CD14-positive monocyte (primary cell): ENCODE measurements at regions not wholly inside any gene's neighbourhood (a gene's known extent, or its start where the extent isn't known, plus 50 kb on each side); places are given as distances from the start of the nearest gene placed in this dataset.
A peak's percentile ranks its signal among the peaks of the same experiment; 100 is the strongest.

Experiments
- DNase-seq, 3 donors: peaks; one replicate each; pipeline ENCODE4 v3.0.0-alpha.2; 2011 to 2022
- H2AFZ ChIP-seq: 2 replicates; pipeline ENCODE4 v1.6.0; 2012; ENCODE audit warnings: mild to moderate bottlenecking, low read depth, low read length, inconsistent platforms; ENCODE audit not compliant: insufficient read depth, poor library complexity, severe bottlenecking
- H3K27ac ChIP-seq, 2 donors: 1 replicate in 1 of 2; 2 replicates in 1 of 2; pipeline ENCODE4 v1.5.1; 2012 to 2013; ENCODE audit warnings: low read length in 2 of 2, control low read depth in 1 of 2, inconsistent platforms in 1 of 2, low read depth in 1 of 2, mild to moderate bottlenecking in 1 of 2
- H3K27me3 ChIP-seq, 2 donors: one replicate each; pipeline versions ENCODE4 v1.6.0 to v1.6.1; 2011 to 2013; ENCODE audit warnings: low read length in 2 of 2; ENCODE audit not compliant: control insufficient read depth in 2 of 2, insufficient read depth in 2 of 2
- H3K36me3 ChIP-seq, 2 donors: replicated peaks in 1 of 2; 1 replicate in 1 of 2; 2 replicates in 1 of 2; pipeline versions ENCODE4 v1.5.1 to v1.6.1; 2012 to 2013; ENCODE audit warnings: low read length in 2 of 2, control low read depth in 1 of 2, inconsistent platforms in 1 of 2, mild to moderate bottlenecking in 1 of 2; ENCODE audit not compliant: insufficient read depth in 2 of 2, control insufficient read depth in 1 of 2
- H3K4me1 ChIP-seq, 2 donors: 1 replicate in 1 of 2; 2 replicates in 1 of 2; pipeline versions ENCODE4 v1.5.1 to v1.6.1; 2012 to 2013; ENCODE audit warnings: low read length in 2 of 2, control low read depth in 1 of 2, inconsistent platforms in 1 of 2, mild to moderate bottlenecking in 1 of 2, moderate library complexity in 1 of 2; ENCODE audit not compliant: insufficient read depth in 2 of 2, control insufficient read depth in 1 of 2
- H3K4me2 ChIP-seq: replicated peaks from 2 replicates; pipeline ENCODE3; 2012; ENCODE audit warnings: low read length, moderate library complexity, mild to moderate bottlenecking; ENCODE audit not compliant: poor library complexity, severe bottlenecking; ENCODE audit errors: extremely low read depth
- H3K4me3 ChIP-seq, 3 experiments: fragments of 200-600 bp in 1 of 3; sonication (generic) in 1 of 3; replicated peaks in 1 of 3; 1 replicate in 2 of 3; 2 replicates in 1 of 3; pipeline ENCODE4 v1.5.1; 2011 to 2013; ENCODE audit warnings: low read length in 3 of 3, mild to moderate bottlenecking in 3 of 3, control low read depth in 2 of 3, low read depth in 2 of 3, inconsistent platforms in 1 of 3, moderate library complexity in 1 of 3
- H3K79me2 ChIP-seq: 2 replicates; pipeline ENCODE4 v1.6.0; 2012; ENCODE audit warnings: mild to moderate bottlenecking, control low read depth, inconsistent platforms, low read length, moderate library complexity; ENCODE audit not compliant: insufficient read depth
- H3K9ac ChIP-seq: 2 replicates; pipeline ENCODE4 v1.6.0; 2017; ENCODE audit warnings: low read length, mild to moderate bottlenecking; ENCODE audit not compliant: insufficient read depth, poor library complexity, severe bottlenecking
- H3K9me3 ChIP-seq, 2 donors: replicated peaks in 1 of 2; 1 replicate in 1 of 2; 2 replicates in 1 of 2; pipeline versions ENCODE4 v1.5.1 to v1.6.1; 2012 to 2013; ENCODE audit warnings: low read length in 2 of 2, control low read depth in 1 of 2; ENCODE audit not compliant: control insufficient read depth in 1 of 2, insufficient read depth in 1 of 2
- H4K20me1 ChIP-seq: 2 replicates; pipeline ENCODE4 v1.6.0; 2012; ENCODE audit warnings: mild to moderate bottlenecking, low read length, control low read depth, moderate library complexity; ENCODE audit not compliant: insufficient read depth
- H3K27ac Mint-ChIP-seq, 7 donors: one replicate each; pipeline ENCODE4 v1.8.0; 2020; ENCODE audit warnings: mild to moderate bottlenecking in 7 of 7, mixed read lengths in 7 of 7, moderate library complexity in 6 of 7, inconsistent platforms in 2 of 7
- H3K27me3 Mint-ChIP-seq, 3 donors: one replicate each; pipeline ENCODE4 v1.8.0; 2021 to 2022; ENCODE audit warnings: low read depth in 3 of 3, mild to moderate bottlenecking in 3 of 3, mixed read lengths in 3 of 3, moderate library complexity in 3 of 3, inconsistent platforms in 1 of 3
- H3K36me3 Mint-ChIP-seq, 2 donors: one replicate each; pipeline ENCODE4 v1.8.0; 2020; ENCODE audit warnings: mixed read lengths in 2 of 2, inconsistent platforms in 1 of 2, mild to moderate bottlenecking in 1 of 2
- H3K4me1 Mint-ChIP-seq: one replicate; pipeline ENCODE4 v1.8.0; 2020; ENCODE audit warnings: mild to moderate bottlenecking, mixed read lengths
- H3K4me3 Mint-ChIP-seq, 2 donors: one replicate each; pipeline ENCODE4 v1.8.0; 2020; ENCODE audit warnings: mild to moderate bottlenecking in 2 of 2, mixed read lengths in 2 of 2, moderate library complexity in 1 of 2
- H3K9me3 Mint-ChIP-seq, 7 donors: one replicate each; pipeline ENCODE4 v1.8.0; 2020 to 2022; ENCODE audit warnings: mixed read lengths in 7 of 7, mild to moderate bottlenecking in 6 of 7, moderate library complexity in 6 of 7, inconsistent platforms in 2 of 7
- WGBS: methylation state at CpG from one replicate; pipeline ENCODE4 v1.1.5; 2013; ENCODE audit warnings: missing lambda C conversion rate; ENCODE audit not compliant: insufficient coverage; 5-methylcytosine and 5-hydroxymethylcytosine counted together
- intact Hi-C, 2 donors: fragments of 100-400 bp; cut with micrococcal nuclease; formaldehyde crosslinking; loops; one replicate each; pipeline versions ENCODE4 v1.15.0 to v1.15.1; 2023
- TF ChIP-seq, protein P1 (sequence below): fragments of 200-600 bp; IDR thresholded peaks from one replicate; pipeline ENCODE4 v1.8.0; 2022; ENCODE audit warnings: antibody characterized with exemption, mild to moderate bottlenecking

- intact Hi-C loops: no loop called here
- H3K27me3 ChIP-seq: no peaks in the 10 kb centered on the region
- no peak overlapping the region for H3K4me3 Mint-ChIP-seq
- 86% methylated on average over 1 of the region's 4 CpGs for WGBS
- no peak overlapping the region for H2AFZ ChIP-seq
- peaks cover 0 to 14% (median 9%) of the 10 kb centered on the region in 7 donors for H3K9me3 Mint-ChIP-seq
- no peak overlapping the region for H3K9ac ChIP-seq
- no peaks in the 10 kb centered on the region for H4K20me1 ChIP-seq
- no peaks in the 10 kb centered on the region for H3K36me3 Mint-ChIP-seq
- no peaks in the 10 kb centered on the region for H3K79me2 ChIP-seq
- no peak overlapping the region for H3K4me3 ChIP-seq
- no peak overlapping the region for H3K27ac Mint-ChIP-seq
- DNase-seq: no peak
- H3K27me3 Mint-ChIP-seq: peaks cover 0 to 4% (median 2%) of the 10 kb centered on the region in 3 donors
- no peak overlapping the region for H3K27ac ChIP-seq
- H3K4me2 ChIP-seq: no peak overlapping the region
- H3K36me3 ChIP-seq: no peaks in the 10 kb centered on the region
- H3K4me1 Mint-ChIP-seq: no peaks in the 10 kb centered on the region
- H3K4me1 ChIP-seq: no peaks in the 10 kb centered on the region
- no peaks in the 10 kb centered on the region for H3K9me3 ChIP-seq
- TF ChIP-seq, protein P1, sequence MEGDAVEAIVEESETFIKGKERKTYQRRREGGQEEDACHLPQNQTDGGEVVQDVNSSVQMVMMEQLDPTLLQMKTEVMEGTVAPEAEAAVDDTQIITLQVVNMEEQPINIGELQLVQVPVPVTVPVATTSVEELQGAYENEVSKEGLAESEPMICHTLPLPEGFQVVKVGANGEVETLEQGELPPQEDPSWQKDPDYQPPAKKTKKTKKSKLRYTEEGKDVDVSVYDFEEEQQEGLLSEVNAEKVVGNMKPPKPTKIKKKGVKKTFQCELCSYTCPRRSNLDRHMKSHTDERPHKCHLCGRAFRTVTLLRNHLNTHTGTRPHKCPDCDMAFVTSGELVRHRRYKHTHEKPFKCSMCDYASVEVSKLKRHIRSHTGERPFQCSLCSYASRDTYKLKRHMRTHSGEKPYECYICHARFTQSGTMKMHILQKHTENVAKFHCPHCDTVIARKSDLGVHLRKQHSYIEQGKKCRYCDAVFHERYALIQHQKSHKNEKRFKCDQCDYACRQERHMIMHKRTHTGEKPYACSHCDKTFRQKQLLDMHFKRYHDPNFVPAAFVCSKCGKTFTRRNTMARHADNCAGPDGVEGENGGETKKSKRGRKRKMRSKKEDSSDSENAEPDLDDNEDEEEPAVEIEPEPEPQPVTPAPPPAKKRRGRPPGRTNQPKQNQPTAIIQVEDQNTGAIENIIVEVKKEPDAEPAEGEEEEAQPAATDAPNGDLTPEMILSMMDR: no peak
Observed at GRCh38 chr17:71974051-71974450, 146.8 kb upstream of the SOX9 start.

DNA sequence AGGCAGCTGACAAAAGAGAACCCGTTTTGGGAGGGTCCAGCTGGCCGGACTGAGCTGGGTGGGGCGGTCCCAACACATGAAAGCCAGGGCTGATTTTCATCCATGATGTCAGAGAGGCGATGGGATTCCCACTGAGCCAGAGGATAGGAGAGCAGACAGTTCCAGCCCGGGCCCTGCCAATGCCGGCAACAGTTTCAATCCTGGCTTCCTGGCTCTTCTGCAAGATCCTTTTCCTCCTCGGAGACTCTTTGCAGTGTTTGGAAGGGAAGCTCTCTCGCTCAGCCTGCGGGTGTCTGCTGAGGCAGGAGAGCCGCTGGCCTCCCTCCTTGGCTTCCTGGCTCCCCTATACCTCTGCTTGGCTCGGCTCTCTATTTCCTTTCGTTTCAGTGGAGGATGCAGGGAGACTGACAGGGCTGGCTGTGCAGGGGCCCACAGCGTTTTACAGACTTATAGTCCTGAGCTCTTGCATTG lies 145.5 kb upstream of the SOX9 start:
- no peaks in the 10 kb centered on the region for H4K20me1 ChIP-seq
- no peak overlapping the region for H3K9ac ChIP-seq
- TF ChIP-seq, protein P1: no peak
- H3K9me3 ChIP-seq: no peaks in the 10 kb centered on the region
- Mint-ChIP-seq H3K4me1 (no peaks in the 10 kb centered on the region), H3K27ac (peak overlapping the region in 1 of 7 donors; percentile 71), H3K4me3 (no peak overlapping the region), H3K36me3 (no peaks in the 10 kb centered on the region), H3K27me3 (peaks cover 0 to 4% (median 2%) of the 10 kb centered on the region in 3 donors), H3K9me3 (peaks cover 0 to 19% (median 12%) of the 10 kb centered on the region in 7 donors)
- WGBS: 22% methylated on average over 11 of the region's 13 CpGs
- no peak overlapping the region for H3K27ac ChIP-seq
- H3K36me3 ChIP-seq: no peaks in the 10 kb centered on the region
- H3K4me1 ChIP-seq: no peaks in the 10 kb centered on the region
- no peak overlapping the region for H3K4me2 ChIP-seq
- H3K4me3 ChIP-seq: no peak overlapping the region
- intact Hi-C loops: no loop called here
- H3K79me2 ChIP-seq: no peaks in the 10 kb centered on the region
- no peaks in the 10 kb centered on the region for H3K27me3 ChIP-seq
- no peak for DNase-seq
- H2AFZ ChIP-seq: no peak overlapping the region
